ENCODE measurements at regions not wholly inside any gene's neighbourhood (a gene's known extent, or its start where the extent isn't known, plus 50 kb on each side); places are given as distances from the start of the nearest gene placed in this dataset.

DNA sequence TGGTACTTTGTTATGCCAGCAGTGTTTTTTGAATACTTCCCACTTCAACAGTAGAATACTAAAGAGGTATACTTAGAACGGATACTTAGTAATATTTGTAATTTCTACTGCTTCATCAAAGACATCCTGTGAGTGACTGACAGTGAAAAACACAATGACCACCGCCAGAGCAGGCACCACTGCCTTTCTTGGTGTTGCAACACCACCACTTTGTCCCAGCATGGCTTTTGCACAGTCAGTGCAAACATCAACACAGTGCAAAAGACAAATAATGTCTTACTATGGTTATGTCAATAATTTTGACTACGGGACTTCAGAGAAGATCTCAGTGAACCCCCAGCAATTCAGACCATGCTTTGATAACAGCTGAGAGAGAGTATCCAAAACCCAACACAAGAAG is 220.5 kb downstream of the RBM26 start (continued):
- TF ChIP-seq, protein P1, sequence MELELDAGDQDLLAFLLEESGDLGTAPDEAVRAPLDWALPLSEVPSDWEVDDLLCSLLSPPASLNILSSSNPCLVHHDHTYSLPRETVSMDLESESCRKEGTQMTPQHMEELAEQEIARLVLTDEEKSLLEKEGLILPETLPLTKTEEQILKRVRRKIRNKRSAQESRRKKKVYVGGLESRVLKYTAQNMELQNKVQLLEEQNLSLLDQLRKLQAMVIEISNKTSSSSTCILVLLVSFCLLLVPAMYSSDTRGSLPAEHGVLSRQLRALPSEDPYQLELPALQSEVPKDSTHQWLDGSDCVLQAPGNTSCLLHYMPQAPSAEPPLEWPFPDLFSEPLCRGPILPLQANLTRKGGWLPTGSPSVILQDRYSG (CRISPR knock-in tag; IDR thresholded peaks at IDR 0.05): no peak
- no peak for TF ChIP-seq MAFG (CRISPR knock-in tag; IDR thresholded peaks at IDR 0.05)
- no peak for TF ChIP-seq ZNF121 (CRISPR knock-in tag; IDR thresholded peaks at IDR 0.05)
- TF ChIP-seq DPF2 (CRISPR knock-in tag; IDR thresholded peaks at IDR 0.05; ENCODE audit: borderline replicate concordance, low read depth): peak; percentile 86
- TF ChIP-seq FOXM1 (CRISPR knock-in tag; IDR thresholded peaks at IDR 0.05): no peak
- no peak for TF ChIP-seq FLYWCH1 (CRISPR knock-in tag; IDR thresholded peaks at IDR 0.05)
- 0 out of 2 replicates have a peak, but pooled peaks have one; percentile 45 for TF ChIP-seq ELF3 (CRISPR knock-in tag; IDR thresholded peaks at IDR 0.05)
- TF ChIP-seq ZNF329 (CRISPR knock-in tag; IDR thresholded peaks at IDR 0.05; ENCODE audit: low read depth): no peak
- no peak for TF ChIP-seq ZNF780A (CRISPR knock-in tag; IDR thresholded peaks at IDR 0.05)
- no peak for TF ChIP-seq ZNF136 (CRISPR knock-in tag; IDR thresholded peaks at IDR 0.05; ENCODE audit: low read depth)
- no peak for TF ChIP-seq SRSF9 (IDR thresholded peaks at IDR 0.05; ENCODE audit: borderline replicate concordance, insufficient read depth, low read depth, low read length, poor library complexity, severe bottlenecking)
- TF ChIP-seq, protein P2, sequence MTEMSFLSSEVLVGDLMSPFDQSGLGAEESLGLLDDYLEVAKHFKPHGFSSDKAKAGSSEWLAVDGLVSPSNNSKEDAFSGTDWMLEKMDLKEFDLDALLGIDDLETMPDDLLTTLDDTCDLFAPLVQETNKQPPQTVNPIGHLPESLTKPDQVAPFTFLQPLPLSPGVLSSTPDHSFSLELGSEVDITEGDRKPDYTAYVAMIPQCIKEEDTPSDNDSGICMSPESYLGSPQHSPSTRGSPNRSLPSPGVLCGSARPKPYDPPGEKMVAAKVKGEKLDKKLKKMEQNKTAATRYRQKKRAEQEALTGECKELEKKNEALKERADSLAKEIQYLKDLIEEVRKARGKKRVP (CRISPR knock-in tag; IDR thresholded peaks at IDR 0.05): peak in 1 of 2 experiments; percentile 69; a peak in 1 of 4 replicates
- no peak; the same call in 1 of the 2 replicates for TF ChIP-seq RXRA (CRISPR knock-in tag; IDR thresholded peaks at IDR 0.05)
- peak; percentile 87 for TF ChIP-seq FOSL2 (CRISPR knock-in tag; IDR thresholded peaks at IDR 0.05)
- peak; percentile 29; the same call in 1 of the 2 replicates for TF ChIP-seq YEATS2 (CRISPR knock-in tag; IDR thresholded peaks at IDR 0.05; ENCODE audit: borderline replicate concordance)
- TF ChIP-seq ONECUT2 (CRISPR knock-in tag; IDR thresholded peaks at IDR 0.05): no peak
- TF ChIP-seq SMAD1 (CRISPR knock-in tag; IDR thresholded peaks at IDR 0.05; ENCODE audit: borderline replicate concordance, low read depth): no peak
- TF ChIP-seq PCBP2 (optimal IDR thresholded peaks at IDR 0.05; ENCODE audit: low read depth, low read length, poor library complexity, severe bottlenecking): no peak
- no peak for TF ChIP-seq EEA1 (CRISPR knock-in tag; IDR thresholded peaks at IDR 0.05; ENCODE audit: borderline replicate concordance)
- TF ChIP-seq, protein P3, sequence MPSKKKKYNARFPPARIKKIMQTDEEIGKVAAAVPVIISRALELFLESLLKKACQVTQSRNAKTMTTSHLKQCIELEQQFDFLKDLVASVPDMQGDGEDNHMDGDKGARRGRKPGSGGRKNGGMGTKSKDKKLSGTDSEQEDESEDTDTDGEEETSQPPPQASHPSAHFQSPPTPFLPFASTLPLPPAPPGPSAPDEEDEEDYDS (CRISPR knock-in tag; IDR thresholded peaks at IDR 0.05): peak; percentile 44; the same call in 1 of the 2 replicates
- no peak for TF ChIP-seq ZNF143 (CRISPR knock-in tag; IDR thresholded peaks at IDR 0.05)
- no peak for TF ChIP-seq KDM5B (CRISPR knock-in tag; IDR thresholded peaks at IDR 0.05; ENCODE audit: borderline replicate concordance)
- TF ChIP-seq HMG20A (CRISPR knock-in tag; IDR thresholded peaks at IDR 0.05; ENCODE audit: borderline replicate concordance): peak; percentile 88; the same call in 1 of the 2 replicates
- TF ChIP-seq, protein P4, sequence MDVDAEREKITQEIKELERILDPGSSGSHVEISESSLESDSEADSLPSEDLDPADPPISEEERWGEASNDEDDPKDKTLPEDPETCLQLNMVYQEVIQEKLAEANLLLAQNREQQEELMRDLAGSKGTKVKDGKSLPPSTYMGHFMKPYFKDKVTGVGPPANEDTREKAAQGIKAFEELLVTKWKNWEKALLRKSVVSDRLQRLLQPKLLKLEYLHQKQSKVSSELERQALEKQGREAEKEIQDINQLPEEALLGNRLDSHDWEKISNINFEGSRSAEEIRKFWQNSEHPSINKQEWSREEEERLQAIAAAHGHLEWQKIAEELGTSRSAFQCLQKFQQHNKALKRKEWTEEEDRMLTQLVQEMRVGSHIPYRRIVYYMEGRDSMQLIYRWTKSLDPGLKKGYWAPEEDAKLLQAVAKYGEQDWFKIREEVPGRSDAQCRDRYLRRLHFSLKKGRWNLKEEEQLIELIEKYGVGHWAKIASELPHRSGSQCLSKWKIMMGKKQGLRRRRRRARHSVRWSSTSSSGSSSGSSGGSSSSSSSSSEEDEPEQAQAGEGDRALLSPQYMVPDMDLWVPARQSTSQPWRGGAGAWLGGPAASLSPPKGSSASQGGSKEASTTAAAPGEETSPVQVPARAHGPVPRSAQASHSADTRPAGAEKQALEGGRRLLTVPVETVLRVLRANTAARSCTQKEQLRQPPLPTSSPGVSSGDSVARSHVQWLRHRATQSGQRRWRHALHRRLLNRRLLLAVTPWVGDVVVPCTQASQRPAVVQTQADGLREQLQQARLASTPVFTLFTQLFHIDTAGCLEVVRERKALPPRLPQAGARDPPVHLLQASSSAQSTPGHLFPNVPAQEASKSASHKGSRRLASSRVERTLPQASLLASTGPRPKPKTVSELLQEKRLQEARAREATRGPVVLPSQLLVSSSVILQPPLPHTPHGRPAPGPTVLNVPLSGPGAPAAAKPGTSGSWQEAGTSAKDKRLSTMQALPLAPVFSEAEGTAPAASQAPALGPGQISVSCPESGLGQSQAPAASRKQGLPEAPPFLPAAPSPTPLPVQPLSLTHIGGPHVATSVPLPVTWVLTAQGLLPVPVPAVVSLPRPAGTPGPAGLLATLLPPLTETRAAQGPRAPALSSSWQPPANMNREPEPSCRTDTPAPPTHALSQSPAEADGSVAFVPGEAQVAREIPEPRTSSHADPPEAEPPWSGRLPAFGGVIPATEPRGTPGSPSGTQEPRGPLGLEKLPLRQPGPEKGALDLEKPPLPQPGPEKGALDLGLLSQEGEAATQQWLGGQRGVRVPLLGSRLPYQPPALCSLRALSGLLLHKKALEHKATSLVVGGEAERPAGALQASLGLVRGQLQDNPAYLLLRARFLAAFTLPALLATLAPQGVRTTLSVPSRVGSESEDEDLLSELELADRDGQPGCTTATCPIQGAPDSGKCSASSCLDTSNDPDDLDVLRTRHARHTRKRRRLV (CRISPR knock-in tag; IDR thresholded peaks at IDR 0.05): no peak
- TF ChIP-seq FOXC1 (CRISPR knock-in tag; IDR thresholded peaks at IDR 0.05; ENCODE audit: borderline replicate concordance): no peak
